ENCODE measurements at regions not wholly inside any gene's neighbourhood (a gene's known extent, or its start where the extent isn't known, plus 50 kb on each side); places are given as distances from the start of the nearest gene placed in this dataset.

GRCh38 chrX:99468993-99469392, 941.1 kb downstream of the PCDH19 start:
- no peak for DNase-seq (ENCODE audit: low read depth)
- no peak overlapping the region for H3K4me3 ChIP-seq (ENCODE audit: low read depth, low read length)

GRCh38 chrX:99461223-99461622, 948.9 kb downstream of the PCDH19 start:
- H3K4me3 ChIP-seq (ENCODE audit: low read depth, low read length): no peak overlapping the region
- DNase-seq (ENCODE audit: low read depth): no peak

DNA sequence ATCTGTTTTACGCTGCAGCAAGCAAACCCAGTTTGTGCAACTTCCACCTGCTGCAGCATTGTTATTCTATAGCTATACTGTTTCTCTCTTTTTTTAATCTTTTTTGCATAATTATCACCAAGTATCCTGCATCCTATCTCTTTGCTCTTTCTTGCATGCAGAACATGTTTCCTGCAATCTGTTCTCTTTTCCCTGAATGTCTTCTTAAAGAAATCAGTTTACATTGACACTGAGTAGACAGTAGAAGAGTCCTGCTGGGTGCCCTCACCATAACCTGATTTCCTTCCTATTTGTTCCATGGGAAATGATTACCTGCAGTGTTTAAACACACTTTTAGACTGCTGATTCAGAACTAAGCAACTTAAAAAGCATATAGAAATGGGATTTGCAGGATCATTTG, 964.7 kb downstream of the PCDH19 start:
- no peak overlapping the region for H3K4me3 ChIP-seq (ENCODE audit: low read depth, low read length)
- DNase-seq (ENCODE audit: low read depth): no peak

DNA sequence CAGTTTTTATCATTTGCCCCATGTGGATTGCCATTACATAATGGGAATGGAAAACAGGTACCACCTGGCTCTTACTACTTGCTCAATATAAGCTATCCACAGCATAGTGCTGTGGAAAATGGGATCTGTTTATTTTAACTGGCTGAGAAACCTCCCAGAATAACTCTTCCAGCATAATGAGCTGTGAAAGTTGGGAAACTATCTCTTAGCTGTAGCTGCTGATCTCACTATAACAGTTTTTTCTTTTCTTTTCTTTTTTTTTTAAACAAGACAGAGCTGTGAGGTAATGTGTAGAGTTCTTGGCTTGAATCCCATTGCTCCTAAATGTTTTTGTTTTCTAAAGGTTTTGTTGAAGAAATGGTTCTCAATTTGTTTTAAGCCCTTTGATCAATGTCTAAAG, 988.3 kb downstream of the PCDH19 start:
- no peak for DNase-seq (ENCODE audit: low read depth)
- H3K4me3 ChIP-seq (ENCODE audit: low read depth, low read length): no peak overlapping the region

DNA sequence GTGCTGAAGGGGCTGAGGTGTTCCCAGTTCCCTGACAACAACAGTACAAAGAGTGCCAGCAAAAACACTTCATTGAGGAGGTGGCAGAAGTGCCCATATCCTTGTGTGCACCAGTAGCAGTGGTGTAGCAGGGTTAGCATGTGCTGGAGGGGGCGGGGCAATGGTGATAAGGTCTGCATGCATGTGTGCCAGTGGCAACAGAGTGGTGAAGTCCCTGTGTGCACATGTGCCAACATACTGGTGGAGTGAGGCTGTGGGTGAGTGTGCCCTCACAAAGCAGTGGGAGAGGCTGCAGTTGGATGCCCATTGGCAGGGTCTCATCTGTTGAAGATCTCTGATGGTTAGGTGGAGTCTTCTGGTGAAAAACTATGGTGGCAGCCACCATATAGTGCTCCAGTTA, 994.6 kb downstream of the PCDH19 start:
- no peak overlapping the region for H3K4me3 ChIP-seq (ENCODE audit: low read depth, low read length)
- no peak for DNase-seq (ENCODE audit: low read depth)

DNA sequence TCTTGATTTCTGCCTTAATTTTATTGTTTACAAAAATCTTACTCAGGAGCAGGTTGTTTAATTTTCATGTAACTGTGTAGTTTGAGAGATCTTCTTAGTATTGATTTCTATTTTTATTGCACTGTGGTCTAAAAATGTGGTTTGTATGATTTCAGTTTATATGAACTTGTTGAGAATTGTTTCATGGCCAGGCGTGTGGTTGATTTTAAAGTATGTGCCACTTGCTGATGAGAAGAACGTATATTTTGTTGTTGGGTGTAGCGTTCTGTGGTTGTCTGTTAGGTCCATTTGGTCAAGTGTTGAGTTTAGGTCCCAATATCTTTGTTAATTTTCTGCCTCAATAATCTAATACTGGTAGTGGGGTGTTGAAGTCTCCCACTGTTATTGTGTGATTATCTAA, 996.8 kb downstream of the PCDH19 start:
- DNase-seq (ENCODE audit: low read depth): no peak
- H3K4me3 ChIP-seq (ENCODE audit: low read depth, low read length): no peak overlapping the region

DNA sequence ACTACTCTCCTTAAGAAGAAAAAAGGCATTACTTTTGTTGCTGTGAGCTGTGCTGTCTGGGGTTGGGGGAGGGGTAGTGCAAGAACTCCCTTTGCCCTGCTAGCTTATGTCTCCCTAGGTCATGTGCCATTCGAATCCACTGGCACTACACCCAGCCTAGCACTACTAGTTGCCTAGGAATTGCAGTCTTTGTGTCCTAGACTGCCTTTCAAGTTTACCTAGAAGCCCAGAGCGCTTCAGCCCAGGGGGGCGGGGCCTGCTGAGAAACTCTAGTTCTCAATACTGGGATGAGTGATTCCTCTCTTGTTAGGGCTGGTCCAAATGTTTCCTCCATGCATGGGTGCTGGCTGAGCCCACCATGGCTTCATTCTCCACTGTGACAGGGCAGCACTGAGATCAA, 1011.5 kb downstream of the PCDH19 start:
- DNase-seq (ENCODE audit: low read depth): no peak
- H3K4me3 ChIP-seq (ENCODE audit: low read depth, low read length): no peak overlapping the region

- DNase-seq (ENCODE audit: low read depth): no peak
- H3K4me3 ChIP-seq (ENCODE audit: low read depth, low read length): no peak overlapping the region
Observed at GRCh38 chrX:99397879-99398278, 1012.2 kb downstream of the PCDH19 start.

DNA sequence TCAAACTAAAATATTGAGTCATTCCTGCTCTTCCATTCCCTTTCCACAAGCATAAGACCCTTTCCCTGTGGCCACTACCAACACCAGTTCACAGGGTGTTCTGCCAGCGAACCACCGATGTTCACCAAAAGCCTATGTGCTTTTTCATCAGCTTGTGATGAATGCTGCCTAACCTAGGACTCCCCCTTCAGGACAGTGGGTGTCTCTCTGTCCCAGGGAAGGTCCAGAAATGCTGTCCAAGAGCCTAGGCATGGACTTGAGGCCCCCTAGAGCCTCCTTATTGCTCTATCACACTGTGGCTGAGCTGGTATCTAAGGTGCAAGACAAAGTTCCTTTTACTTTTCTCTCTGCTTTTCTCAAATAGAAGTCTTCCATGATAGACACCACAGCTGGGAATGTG, 1015.6 kb downstream of the PCDH19 start:
- DNase-seq (ENCODE audit: low read depth): no peak
- H3K4me3 ChIP-seq (ENCODE audit: low read depth, low read length): no peak overlapping the region

DNA sequence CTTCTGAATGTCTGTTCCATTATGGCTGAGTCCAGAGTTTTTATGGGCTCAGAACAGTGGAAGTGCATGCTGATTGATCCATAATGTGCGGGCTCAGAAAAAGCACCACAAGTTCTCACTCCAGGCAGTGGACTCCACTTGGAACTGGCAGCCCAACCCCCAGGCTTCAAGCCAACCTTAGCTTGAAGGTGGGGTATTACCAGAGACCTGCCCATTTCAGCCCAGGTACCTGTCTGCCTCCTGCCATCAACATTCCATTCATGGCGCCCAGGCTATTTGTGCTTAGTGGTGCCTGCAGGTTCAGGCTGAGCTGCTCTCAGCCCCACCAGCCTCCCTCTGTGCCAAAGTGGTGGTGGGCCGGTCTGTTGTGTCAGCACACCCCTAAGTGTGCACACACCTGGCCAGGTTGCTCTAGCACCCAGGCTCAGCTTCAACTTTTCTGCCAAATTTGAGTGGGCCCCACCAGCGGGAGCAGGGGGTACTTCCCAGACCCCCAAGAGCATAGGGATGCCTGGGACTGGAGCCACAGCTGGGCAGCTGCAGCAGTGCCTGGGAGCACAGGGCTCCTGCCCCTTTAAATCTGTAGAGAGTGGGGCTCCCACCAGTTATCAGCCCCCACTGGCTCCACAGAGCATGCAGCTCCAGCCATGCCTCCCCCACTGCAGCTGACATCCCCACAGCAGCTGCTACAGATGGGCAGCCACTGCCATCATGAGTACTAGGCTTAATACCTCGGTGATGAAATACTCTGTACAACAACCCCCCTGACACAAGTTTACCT, 1025.3 kb downstream of the PCDH19 start:
- DNase-seq (ENCODE audit: low read depth): no peak
- H3K4me3 ChIP-seq (ENCODE audit: low read depth, low read length): no peak overlapping the region

- no peak overlapping the region for H3K4me3 ChIP-seq (ENCODE audit: low read depth, low read length)
- DNase-seq (ENCODE audit: low read depth): no peak
Observed at GRCh38 chrX:99383786-99384185, 1026.3 kb downstream of the PCDH19 start.

DNA sequence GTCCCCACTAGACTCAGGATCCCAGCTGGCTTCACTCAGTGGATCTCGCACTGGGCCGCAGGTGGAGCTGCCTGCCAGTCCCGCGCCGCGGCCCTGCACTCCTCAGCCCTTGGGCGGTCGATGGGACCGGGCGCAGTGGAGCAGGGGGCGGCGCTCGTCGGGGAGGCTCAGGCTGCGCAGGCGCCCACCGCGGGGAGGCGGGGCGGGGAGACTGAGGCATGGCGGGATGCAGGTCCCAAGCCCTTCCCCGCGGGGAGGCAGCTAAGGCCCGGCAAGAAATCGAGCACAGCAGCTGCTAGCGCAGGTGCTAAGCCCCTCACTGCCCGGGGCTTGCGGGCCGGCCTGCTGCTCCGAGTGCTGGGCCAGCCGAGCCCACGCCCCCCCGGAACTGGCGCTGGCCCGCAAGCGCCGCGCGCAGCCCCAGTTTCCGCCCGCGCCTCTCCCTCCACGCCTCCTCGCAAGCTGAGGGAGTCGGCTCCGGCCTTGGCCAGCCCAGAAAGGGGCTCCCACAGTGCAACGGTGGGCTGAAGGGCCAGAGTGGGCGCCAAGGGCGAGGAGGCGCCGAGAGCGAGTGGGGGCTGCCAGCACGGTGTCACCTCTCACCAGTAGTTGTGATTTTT, 1038.0 kb downstream of the PCDH19 start:
- DNase-seq (ENCODE audit: low read depth): no peak
- H3K4me3 ChIP-seq (ENCODE audit: low read depth, low read length): no peak overlapping the region

DNA sequence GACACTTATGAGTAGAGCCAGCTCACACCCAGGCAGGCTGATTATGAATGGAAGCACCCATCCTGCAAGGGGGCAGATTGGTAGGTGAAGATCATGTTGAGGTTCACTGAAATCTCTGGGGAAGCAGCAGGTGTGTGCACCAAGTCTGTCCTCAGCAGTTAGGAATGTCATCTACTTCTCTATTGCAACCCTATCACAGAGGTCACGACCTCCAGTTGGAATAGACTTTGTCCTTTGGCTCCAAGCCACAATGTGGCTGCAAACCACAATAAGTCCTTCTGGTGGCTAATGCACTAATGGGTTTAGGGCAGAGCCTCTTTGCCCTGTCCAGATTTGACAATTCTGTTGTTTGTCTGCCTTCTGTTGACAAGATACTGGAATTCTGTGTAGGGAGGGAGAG, 1056.7 kb downstream of the PCDH19 start:
- no peak overlapping the region for H3K4me3 ChIP-seq (ENCODE audit: low read depth, low read length)
- DNase-seq (ENCODE audit: low read depth): no peak

GRCh38 chrX:99348256-99348655, 1061.8 kb downstream of the PCDH19 start:
- H3K4me3 ChIP-seq (ENCODE audit: low read depth, low read length): no peak overlapping the region

GRCh38 chrX:99308302-99308701, 1101.8 kb downstream of the PCDH19 start:
- H3K4me3 ChIP-seq (ENCODE audit: low read depth, low read length): no peak overlapping the region
- no peak for DNase-seq (ENCODE audit: low read depth)

More at GRCh38 chrX:99348256-99348655, 1061.8 kb downstream of the PCDH19 start:
- no peak for DNase-seq (ENCODE audit: low read depth)

GRCh38 chrX:99305573-99305972, 1104.5 kb downstream of the PCDH19 start:
- no peak overlapping the region for H3K4me3 ChIP-seq (ENCODE audit: low read depth, low read length)
- DNase-seq (ENCODE audit: low read depth): no peak

DNA sequence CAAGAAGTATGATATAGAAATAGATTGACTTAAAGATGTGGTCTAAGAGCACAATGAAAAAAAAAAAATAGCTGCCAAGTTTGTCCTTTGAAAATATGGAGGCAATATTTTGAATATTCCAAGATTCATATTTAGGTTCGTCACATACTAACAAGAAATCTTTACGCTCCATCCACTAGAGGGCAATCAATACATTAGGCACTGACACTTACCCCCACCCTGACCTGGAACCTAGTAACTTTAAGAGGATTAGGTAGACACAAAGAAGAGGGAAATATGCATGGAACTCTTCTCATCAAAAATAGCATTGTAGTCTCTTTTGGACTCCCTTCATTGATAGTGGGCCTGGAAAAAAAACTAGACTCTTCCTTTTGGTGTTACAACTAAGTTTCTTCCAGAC, 1108.1 kb downstream of the PCDH19 start:
- no peak for DNase-seq (ENCODE audit: low read depth)
- H3K4me3 ChIP-seq (ENCODE audit: low read depth, low read length): no peak overlapping the region

DNA sequence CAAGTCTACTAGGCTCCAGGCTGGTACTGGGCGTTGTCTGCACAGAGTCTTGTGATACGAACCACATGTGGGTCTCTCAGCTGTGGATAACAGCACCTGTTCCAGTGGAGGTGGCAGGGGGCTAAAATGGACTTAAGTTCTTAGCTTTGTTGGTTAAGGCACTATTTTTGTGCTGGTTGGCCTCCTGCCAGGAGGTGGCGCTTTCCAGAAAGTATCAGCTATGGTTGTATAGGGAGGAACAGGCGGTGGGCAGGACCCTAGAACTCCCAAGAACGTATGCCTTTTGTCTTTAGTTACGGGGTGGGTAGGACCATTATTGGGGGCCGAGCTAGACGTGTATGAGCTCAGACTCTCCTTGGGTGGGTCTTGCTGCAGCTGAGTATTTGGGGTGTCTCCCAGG, 1138.4 kb downstream of the PCDH19 start:
- DNase-seq (ENCODE audit: low read depth): no peak
- H3K4me3 ChIP-seq (ENCODE audit: low read depth, low read length): no peak overlapping the region

DNA sequence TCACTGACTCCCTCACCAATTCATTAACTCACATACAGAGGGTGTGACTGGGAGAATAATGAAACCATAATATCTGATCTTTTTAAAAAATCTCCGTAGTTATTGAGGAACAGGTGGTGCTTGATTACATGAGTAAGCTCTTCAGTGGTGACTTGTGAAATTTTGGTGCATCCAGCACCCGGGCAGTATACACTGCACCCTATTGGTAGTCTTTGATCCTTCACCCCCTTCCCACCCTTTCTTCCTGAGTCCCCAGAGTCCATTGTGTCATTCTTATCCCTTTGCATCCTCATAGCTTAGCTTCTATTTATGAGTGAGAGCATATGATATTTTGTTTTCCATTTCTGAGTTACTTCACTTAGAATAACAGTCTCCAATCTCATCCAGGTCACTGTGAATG, 1143.8 kb downstream of the PCDH19 start:
- no peak for DNase-seq (ENCODE audit: low read depth)
- H3K4me3 ChIP-seq (ENCODE audit: low read depth, low read length): no peak overlapping the region

DNA sequence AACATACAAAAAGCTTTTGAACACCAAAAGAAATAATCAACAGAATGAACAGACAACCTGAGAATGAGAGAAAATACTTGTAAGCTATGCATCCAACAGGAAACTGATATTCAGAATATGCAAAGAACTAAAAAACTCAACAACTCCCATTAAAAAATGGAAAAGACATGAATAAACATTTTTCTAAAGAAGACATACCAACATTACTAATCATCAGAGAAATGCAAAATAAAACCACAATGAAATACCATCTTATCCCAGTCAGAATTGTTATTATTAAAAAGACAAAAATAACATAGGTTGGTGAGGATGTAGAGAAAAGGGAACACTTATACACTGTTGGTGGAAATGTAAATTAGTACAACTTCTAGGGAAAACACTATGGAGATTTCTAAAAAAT, 1161.9 kb downstream of the PCDH19 start:
- H3K4me3 ChIP-seq (ENCODE audit: low read depth, low read length): no peak overlapping the region
- no peak for DNase-seq (ENCODE audit: low read depth)

- no peak overlapping the region for H3K4me3 ChIP-seq (ENCODE audit: low read depth, low read length)
- no peak for DNase-seq (ENCODE audit: low read depth)
Observed at GRCh38 chrX:99242001-99242400, 1168.1 kb downstream of the PCDH19 start.

All from skeletal muscle cell (primary cell).